HepG2 (cell line): ENCODE measurements at regions not wholly inside any gene's neighbourhood (a gene's known extent, or its start where the extent isn't known, plus 50 kb on each side); places are given as distances from the start of the nearest gene placed in this dataset.

Source experiments
- ATAC-seq: fragments of 200-7000 bp; cut with Tn5 transposase; 3 replicates; pipeline ENCODE4 v1.9.1; 2020; ENCODE audit warnings: mild to moderate bottlenecking, moderate library complexity
- BruUV-seq: library from RNA; stranded (reverse); fragments of 400-500 nt; replicated peaks from 2 replicates; lab custom pipeline; 2021; lab: Mats Ljungman, UMichigan
- CTCF ChIA-PET: fragments of 300-600 bp; formaldehyde crosslinking; extraction: SDS; loops from one replicate; lab custom pipeline; 2021; ENCODE audit warnings: low total read pairs, inconsistent platforms, low intra/inter-chr PET ratio; lab: Yijun Ruan, JAX
- POLR2A ChIA-PET: fragments of 350-600 bp; sonication (Branson Sonifier 250); formaldehyde crosslinking; loops from one replicate; lab custom pipeline; 2020; ENCODE audit warnings: antibody characterized with exemption, inconsistent platforms; lab: Yijun Ruan, JAX
- DNase-seq: peaks from one replicate; pipeline ENCODE4 v3.0.0-alpha.2; 2015; ENCODE audit warnings: low spot score
- FAIRE-seq: peaks from 3 replicates; lab custom pipeline; 2011; peaks lifted over from hg19 to GRCh38; lab: Jason Lieb, UNC
- H2AFZ ChIP-seq: one replicate; pipeline ENCODE4 v1.6.1; 2011; ENCODE audit warnings: low read length, inconsistent platforms
- H3K27ac ChIP-seq: fragments of 300-600 bp; 3 replicates; pipeline ENCODE4 v1.8.0; 2011; ENCODE audit warnings: mixed run types, mild to moderate bottlenecking, mixed read lengths, low read length, inconsistent platforms; ENCODE audit not compliant: insufficient read depth; ENCODE audit errors: extremely low read length
- H3K27me3 ChIP-seq, 2 experiments: fragments of 200-600 bp in 1 of 2; 2 replicates in 1 of 2; 3 replicates in 1 of 2; pipeline versions ENCODE4 v1.6.0 to v1.8.0; 2011; ENCODE audit warnings: low read length in 2 of 2, mild to moderate bottlenecking in 2 of 2, moderate library complexity in 2 of 2, inconsistent platforms in 1 of 2; ENCODE audit not compliant: insufficient read depth in 2 of 2, control insufficient read depth in 1 of 2
- H3K36me3 ChIP-seq, 2 experiments: fragments of 200-600 bp in 1 of 2; replicated peaks in 1 of 2; 2 replicates in 1 of 2; 3 replicates in 1 of 2; pipeline versions ENCODE4 v1.5.1 to v1.8.0; 2011; ENCODE audit warnings: low read length in 2 of 2, inconsistent platforms in 1 of 2; ENCODE audit not compliant: insufficient read depth in 2 of 2, control insufficient read depth in 1 of 2
- H3K4me1 ChIP-seq: 2 replicates; pipeline ENCODE4 v1.5.1; 2012; ENCODE audit warnings: low read length, inconsistent platforms; ENCODE audit not compliant: insufficient read depth
- H3K4me2 ChIP-seq: 2 replicates; pipeline ENCODE4 v1.6.0; 2011; ENCODE audit warnings: low read depth, low read length, inconsistent platforms
- H3K4me3 ChIP-seq, 3 experiments: fragments of 200-600 bp in 1 of 3; sonication (generic), shearing (Covaris generic) in 1 of 3; replicated peaks in 1 of 3; 2 replicates each; pipeline ENCODE4 v1.5.1; 2011 to 2016; ENCODE audit warnings: low read length in 3 of 3, inconsistent platforms in 2 of 3, low read depth in 2 of 3, mild to moderate bottlenecking in 2 of 3, control low read depth in 1 of 3, mixed read lengths in 1 of 3; ENCODE audit not compliant: insufficient read depth in 1 of 3
- H3K79me2 ChIP-seq: one replicate; pipeline ENCODE4 v1.6.1; 2011; ENCODE audit warnings: low read length, inconsistent platforms; ENCODE audit not compliant: insufficient read depth
- H3K9ac ChIP-seq: 2 replicates; pipeline ENCODE4 v1.6.0; 2011; ENCODE audit warnings: mild to moderate bottlenecking, low read depth, low read length, inconsistent platforms; ENCODE audit not compliant: insufficient read depth
- H3K9me3 ChIP-seq: 2 replicates; pipeline ENCODE4 v1.5.1; 2012; ENCODE audit warnings: mild to moderate bottlenecking, low read length
- H4K20me1 ChIP-seq: 2 replicates; pipeline ENCODE4 v1.6.0; 2011; ENCODE audit warnings: inconsistent platforms, mild to moderate bottlenecking, low read length, moderate library complexity; ENCODE audit not compliant: insufficient read depth
- AKNA ChIP-seq: sonication (generic); formaldehyde crosslinking; IDR thresholded peaks from 2 replicates; pipeline ENCODE4 v1.4.0; 2020; ENCODE audit warnings: missing genetic modification reagents, borderline replicate concordance
- HOXD1 ChIP-seq: sonication (generic); formaldehyde crosslinking; IDR thresholded peaks from 2 replicates; pipeline ENCODE4 v1.5.0; 2020; ENCODE audit warnings: missing genetic modification reagents
- KLF13 ChIP-seq: sonication (generic); formaldehyde crosslinking; IDR thresholded peaks from 2 replicates; pipeline ENCODE4 v1.4.0; 2020; ENCODE audit warnings: mild to moderate bottlenecking, missing genetic modification reagents
- RFX1 ChIP-seq: fragments of 450-650 bp; IDR thresholded peaks from 2 replicates; pipeline ENCODE4 v1.6.1; 2017
- TEAD3 ChIP-seq: optimal IDR thresholded peaks from 2 replicates; pipeline ENCODE3; 2016; ENCODE audit warnings: borderline replicate concordance
- ZNF496 ChIP-seq: sonication (generic); formaldehyde crosslinking; IDR thresholded peaks from 2 replicates; pipeline ENCODE4 v1.8.1; 2023; ENCODE audit warnings: mild to moderate bottlenecking, moderate library complexity, missing genetic modification reagents; ENCODE audit not compliant: insufficient replicate concordance
- WGBS: methylation state at CpG from one replicate; pipeline ENCODE4 v1.1.6; 2017; ENCODE audit warnings: low lambda C conversion rate; 5-methylcytosine and 5-hydroxymethylcytosine counted together
- in situ Hi-C: cut with HindIII; loops from 2 replicates; pipeline ENCODE4 v1.10.0; 2017; ENCODE audit warnings: low pct_unique_long_range_greater_than_20kb; ENCODE audit not compliant: extremely low pct_ligation_motif_present
- intact Hi-C: fragments of 100-400 bp; cut with micrococcal nuclease; formaldehyde crosslinking; loops from one replicate; pipeline ENCODE4 v1.10.0; 2022; ENCODE audit not compliant: unreplicated experiment

- no peaks in the 10 kb centered on the region for H3K27me3 ChIP-seq
- FAIRE-seq, result no peak
- peaks cover 21% of the 10 kb centered on the region for H4K20me1 ChIP-seq
- DNase-seq, result peak; percentile 37
- peaks cover 4 to 14% of the 10 kb centered on the region in 2 experiments; a peak in 3 of 5 replicates for H3K36me3 ChIP-seq
- H3K79me2 ChIP-seq, result peaks cover 19% of the 10 kb centered on the region
- 90% methylated on average over 4 of the region's 4 CpGs for WGBS
- H3K4me3 ChIP-seq, result no peak overlapping the region
- no peak overlapping the region for H3K27ac ChIP-seq
- H3K9ac ChIP-seq, result no peak overlapping the region
- no TSS peak for BruUV-seq
- in situ Hi-C loops, result no loop called here
- ChIA-PET POLR2A (interaction anchor here (1.5 kb wide), 1 partner anchor 10 kb away, joined by 5 read pairs; no protein-coding TSS in a partner anchor), CTCF (no interaction called here)
- intact Hi-C loops, result no loop called here
- no peaks in the 10 kb centered on the region for H3K9me3 ChIP-seq
- peak; percentile 48; the same call in 2 of the 3 replicates for ATAC-seq
- H2AFZ ChIP-seq, result no peak overlapping the region
- 0 out of 2 replicates have a peak, but pooled peaks cover 6% of the 10 kb centered on the region for H3K4me1 ChIP-seq
- no peak overlapping the region for H3K4me2 ChIP-seq
- TF ChIP-seq TEAD3 (CRISPR knock-in tag) (peak; percentile 10), HOXD1 (no peak)
- TF ChIP-seq, all 625 proteins: peak for 1
Measured at GRCh38 chr7:130987092-130987491, 253.1 kb upstream of the KLF14 start.

GRCh38 chr7:130988443-130988842 is 254.4 kb upstream of the KLF14 start:
- ChIA-PET POLR2A (interaction anchor here (1.5 kb wide), 1 partner anchor 8 kb away, joined by 5 read pairs; no protein-coding TSS in a partner anchor), CTCF (no interaction called here)
- peaks cover 16% of the 10 kb centered on the region for H4K20me1 ChIP-seq
- intact Hi-C loops (no loop called here), in situ Hi-C loops (no loop called here)
- no peak for TF ChIP-seq KLF13 (CRISPR knock-in tag)
- TF ChIP-seq AKNA (CRISPR knock-in tag), result no peak
- TF ChIP-seq ZNF496 (CRISPR knock-in tag), result no peak
- TF ChIP-seq RFX1, result peak; percentile 25; the same call in 1 of the 2 replicates
- no peak for DNase-seq
- WGBS, result 95% methylated on average over 5 of the region's 5 CpGs
- 0 out of 2 replicates have a peak, but pooled peaks cover 6% of the 10 kb centered on the region for H3K4me1 ChIP-seq
- no peaks in the 10 kb centered on the region for H3K9me3 ChIP-seq
- no peak overlapping the region for H3K27ac ChIP-seq
- peaks cover 19% of the 10 kb centered on the region for H3K79me2 ChIP-seq
- H3K4me3 ChIP-seq, result no peak overlapping the region
- no peak for FAIRE-seq
- ATAC-seq, result no peak
- H3K9ac ChIP-seq, result no peak overlapping the region
- no TSS peak for BruUV-seq
- H2AFZ ChIP-seq, result no peak overlapping the region
- peaks cover 2 to 12% of the 10 kb centered on the region in 2 experiments; a peak in 2 of 5 replicates for H3K36me3 ChIP-seq
- H3K4me2 ChIP-seq, result no peak overlapping the region
- H3K27me3 ChIP-seq, result no peaks in the 10 kb centered on the region
